OCI-LY1 (cell line): ENCODE measurements at regions not wholly inside any gene's neighbourhood (a gene's known extent, or its start where the extent isn't known, plus 50 kb on each side); places are given as distances from the start of the nearest gene placed in this dataset.

Source experiments
- EZH2 ChIP-seq: fragments of 200-600 bp; sonication (generic), shearing (Covaris generic); IDR thresholded peaks from 2 replicates; pipeline ENCODE4 v1.8.0; 2017; ENCODE audit warnings: borderline replicate concordance, mixed run types, mild to moderate bottlenecking, antibody characterized with exemption, low read length, moderate library complexity, mixed read lengths
- TF ChIP-seq, protein P1 (sequence below): fragments of 200-600 bp; sonication (generic), shearing (Covaris generic); IDR thresholded peaks from 2 replicates; pipeline ENCODE4 v1.5.1; 2017; ENCODE audit warnings: mild to moderate bottlenecking, antibody characterized with exemption, low read length, moderate library complexity, mixed read lengths

DNA sequence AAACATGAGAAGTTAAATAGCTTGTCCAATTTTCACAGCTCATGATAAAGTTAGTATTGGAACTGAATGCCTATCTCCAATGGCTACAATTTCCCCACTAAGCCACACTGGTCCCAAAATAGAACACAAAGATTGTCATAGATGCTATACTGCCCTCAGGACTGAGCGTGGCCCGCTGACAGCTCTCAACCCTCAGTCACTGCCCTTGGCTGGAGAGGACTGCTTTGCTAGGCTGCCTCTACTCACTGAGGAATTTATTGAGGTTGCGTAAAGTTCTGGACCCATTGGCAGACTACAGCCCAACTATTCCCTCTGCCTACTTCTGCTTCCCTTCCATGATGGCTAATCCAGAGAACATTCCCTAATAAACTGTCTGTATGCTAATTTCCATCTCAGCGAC, 165.5 kb upstream of the BET1 start:
- TF ChIP-seq, protein P1, sequence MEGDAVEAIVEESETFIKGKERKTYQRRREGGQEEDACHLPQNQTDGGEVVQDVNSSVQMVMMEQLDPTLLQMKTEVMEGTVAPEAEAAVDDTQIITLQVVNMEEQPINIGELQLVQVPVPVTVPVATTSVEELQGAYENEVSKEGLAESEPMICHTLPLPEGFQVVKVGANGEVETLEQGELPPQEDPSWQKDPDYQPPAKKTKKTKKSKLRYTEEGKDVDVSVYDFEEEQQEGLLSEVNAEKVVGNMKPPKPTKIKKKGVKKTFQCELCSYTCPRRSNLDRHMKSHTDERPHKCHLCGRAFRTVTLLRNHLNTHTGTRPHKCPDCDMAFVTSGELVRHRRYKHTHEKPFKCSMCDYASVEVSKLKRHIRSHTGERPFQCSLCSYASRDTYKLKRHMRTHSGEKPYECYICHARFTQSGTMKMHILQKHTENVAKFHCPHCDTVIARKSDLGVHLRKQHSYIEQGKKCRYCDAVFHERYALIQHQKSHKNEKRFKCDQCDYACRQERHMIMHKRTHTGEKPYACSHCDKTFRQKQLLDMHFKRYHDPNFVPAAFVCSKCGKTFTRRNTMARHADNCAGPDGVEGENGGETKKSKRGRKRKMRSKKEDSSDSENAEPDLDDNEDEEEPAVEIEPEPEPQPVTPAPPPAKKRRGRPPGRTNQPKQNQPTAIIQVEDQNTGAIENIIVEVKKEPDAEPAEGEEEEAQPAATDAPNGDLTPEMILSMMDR, result no peak
- no peak for TF ChIP-seq EZH2
